Left renal cortex interstitium (tissue), 4 donors: ENCODE measurements at regions not wholly inside any gene's neighbourhood (a gene's known extent, or its start where the extent isn't known, plus 50 kb on each side); places are given as distances from the start of the nearest gene placed in this dataset.

Experiments
- DNase-seq, 4 donors: peaks; one replicate each; pipeline ENCODE4 v3.0.0-alpha.2; 2013; ENCODE audit warnings: low read depth in 4 of 4, low spot score in 2 of 4, missing footprints in 1 of 4

GRCh38 chr13:40231751-40232150 is 434.7 kb downstream of the FOXO1 start:
- DNase-seq, result no peak

- no peak for DNase-seq
Measured at GRCh38 chr13:40232311-40233040, 434.0 kb downstream of the FOXO1 start.

- DNase-seq, result no peak
Measured at GRCh38 chr13:40233731-40234195, 432.7 kb downstream of the FOXO1 start.

GRCh38 chr13:40235160-40235796 is 431.2 kb downstream of the FOXO1 start:
- DNase-seq, result no peak

GRCh38 chr13:40236566-40237168 is 429.8 kb downstream of the FOXO1 start:
- no peak for DNase-seq

GRCh38 chr13:40238761-40239160 is 427.7 kb downstream of the FOXO1 start:
- no peak for DNase-seq

- DNase-seq, result no peak
Measured at GRCh38 chr13:40240293-40240692, 426.1 kb downstream of the FOXO1 start.

GRCh38 chr13:40241125-40241798 is 425.2 kb downstream of the FOXO1 start:
- no peak for DNase-seq

- no peak for DNase-seq
Measured at GRCh38 chr13:40243047-40243446, 423.4 kb downstream of the FOXO1 start.

- no peak for DNase-seq
Measured at GRCh38 chr13:40243982-40244381, 422.5 kb downstream of the FOXO1 start.

- no peak for DNase-seq
Measured at GRCh38 chr13:40245567-40245966, 420.9 kb downstream of the FOXO1 start.

GRCh38 chr13:40247845-40248244 is 418.6 kb downstream of the FOXO1 start:
- no peak for DNase-seq

- DNase-seq, result no peak
Measured at GRCh38 chr13:40251343-40252032, 415.0 kb downstream of the FOXO1 start.

- no peak for DNase-seq
Measured at GRCh38 chr13:40252241-40252640, 414.2 kb downstream of the FOXO1 start.

- no peak for DNase-seq
Measured at GRCh38 chr13:40252676-40253075, 413.8 kb downstream of the FOXO1 start.

- DNase-seq, result no peak
Measured at GRCh38 chr13:40254394-40254793, 412.0 kb downstream of the FOXO1 start.

GRCh38 chr13:40255551-40255950 is 410.9 kb downstream of the FOXO1 start:
- DNase-seq, result no peak

- DNase-seq, result no peak
Measured at GRCh38 chr13:40259899-40260298, 406.5 kb downstream of the FOXO1 start.

- no peak for DNase-seq
Measured at GRCh38 chr13:40261336-40261735, 405.1 kb downstream of the FOXO1 start.

- DNase-seq, result no peak
Measured at GRCh38 chr13:40261947-40262346, 404.5 kb downstream of the FOXO1 start.

GRCh38 chr13:40269086-40269485 is 397.4 kb downstream of the FOXO1 start:
- DNase-seq, result no peak
